Fibroblast of the conjunctiva (primary cell): ENCODE measurements at regions not wholly inside any gene's neighbourhood (a gene's known extent, or its start where the extent isn't known, plus 50 kb on each side); places are given as distances from the start of the nearest gene placed in this dataset.

Experiments used
- DNase-seq: peaks from one replicate; pipeline ENCODE4 v3.0.0-alpha.2; 2010; ENCODE audit warnings: low read depth

DNA sequence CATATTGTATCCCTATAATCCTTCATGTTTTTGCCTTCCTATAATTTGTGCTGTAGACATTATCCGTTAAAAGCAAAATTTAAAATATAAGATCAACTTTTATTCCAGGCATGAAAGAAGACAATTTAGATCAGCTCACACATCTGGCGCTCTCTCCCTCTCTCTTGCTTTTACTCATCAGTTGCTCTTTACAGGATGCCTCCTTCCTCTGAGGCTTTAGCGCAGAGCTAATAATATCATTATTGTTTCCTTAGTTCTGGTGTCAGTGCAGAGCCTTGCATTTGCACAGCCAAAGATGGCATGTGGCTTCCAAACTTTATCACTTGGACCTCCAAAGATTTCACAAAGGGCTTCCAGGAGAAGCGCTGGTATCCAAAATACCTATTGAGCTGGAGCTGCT lies 295.1 kb downstream of the FGF9 start:
- DNase-seq = no peak

DNA sequence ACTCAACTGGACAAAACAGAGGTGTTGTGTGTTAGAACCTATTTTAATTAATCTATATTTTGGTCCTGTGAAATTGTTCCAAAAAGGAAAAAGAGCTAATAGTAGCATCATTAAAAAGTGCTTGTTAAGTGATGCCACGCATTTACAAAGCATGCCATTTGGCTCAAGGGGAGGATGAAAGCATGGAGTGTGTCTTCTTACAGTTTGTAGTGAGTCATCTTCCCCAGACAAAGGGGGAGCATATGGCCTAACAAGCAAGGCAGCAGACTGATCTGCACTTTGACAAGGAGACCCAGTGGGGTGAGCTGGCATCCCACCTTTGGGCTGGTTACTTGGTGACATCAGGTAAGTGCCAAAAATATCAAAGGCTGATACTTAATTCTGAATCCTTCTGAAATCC lies 297.0 kb downstream of the FGF9 start:
- no peak for DNase-seq

DNA sequence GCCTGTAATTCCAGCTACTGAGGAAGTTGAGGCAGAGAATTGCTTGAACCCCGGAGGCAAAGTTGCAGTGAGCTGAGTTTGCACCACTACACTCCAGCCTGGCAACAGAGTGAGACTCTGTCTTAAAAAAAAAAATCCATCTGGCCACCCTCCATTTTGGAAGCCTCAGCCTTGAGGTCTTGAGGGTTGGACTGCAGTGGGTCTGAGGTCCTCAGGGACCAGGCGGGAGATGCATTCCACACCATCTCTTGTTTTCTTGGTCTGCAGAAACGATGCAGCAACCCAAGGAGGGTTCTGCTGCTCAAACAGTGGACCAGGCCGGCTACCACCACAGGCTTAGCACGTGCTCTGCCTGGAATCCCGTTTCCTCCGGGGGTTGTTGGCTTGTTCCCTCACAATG lies 299.3 kb downstream of the FGF9 start:
- DNase-seq = no peak

DNA sequence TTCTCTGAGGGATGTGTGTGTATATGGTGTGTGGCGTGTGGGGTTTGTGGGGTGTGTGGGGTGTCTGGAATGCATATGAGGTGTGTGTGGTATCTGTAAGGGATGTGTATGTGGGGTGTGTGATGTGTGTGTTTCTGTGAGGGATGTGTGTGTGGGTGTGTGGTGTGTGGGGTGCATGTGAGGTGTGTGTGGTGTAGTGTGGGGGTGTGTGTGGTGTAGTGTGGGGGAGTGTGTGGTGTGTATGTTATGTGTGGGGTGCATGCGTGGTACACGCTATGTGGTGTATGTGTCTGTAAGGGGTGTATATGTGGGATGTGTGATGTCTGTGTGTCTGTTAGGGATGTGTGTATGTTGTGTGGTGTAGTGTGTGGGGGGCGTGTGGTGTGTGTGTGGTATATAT lies 300.0 kb downstream of the FGF9 start:
- no peak for DNase-seq

DNA sequence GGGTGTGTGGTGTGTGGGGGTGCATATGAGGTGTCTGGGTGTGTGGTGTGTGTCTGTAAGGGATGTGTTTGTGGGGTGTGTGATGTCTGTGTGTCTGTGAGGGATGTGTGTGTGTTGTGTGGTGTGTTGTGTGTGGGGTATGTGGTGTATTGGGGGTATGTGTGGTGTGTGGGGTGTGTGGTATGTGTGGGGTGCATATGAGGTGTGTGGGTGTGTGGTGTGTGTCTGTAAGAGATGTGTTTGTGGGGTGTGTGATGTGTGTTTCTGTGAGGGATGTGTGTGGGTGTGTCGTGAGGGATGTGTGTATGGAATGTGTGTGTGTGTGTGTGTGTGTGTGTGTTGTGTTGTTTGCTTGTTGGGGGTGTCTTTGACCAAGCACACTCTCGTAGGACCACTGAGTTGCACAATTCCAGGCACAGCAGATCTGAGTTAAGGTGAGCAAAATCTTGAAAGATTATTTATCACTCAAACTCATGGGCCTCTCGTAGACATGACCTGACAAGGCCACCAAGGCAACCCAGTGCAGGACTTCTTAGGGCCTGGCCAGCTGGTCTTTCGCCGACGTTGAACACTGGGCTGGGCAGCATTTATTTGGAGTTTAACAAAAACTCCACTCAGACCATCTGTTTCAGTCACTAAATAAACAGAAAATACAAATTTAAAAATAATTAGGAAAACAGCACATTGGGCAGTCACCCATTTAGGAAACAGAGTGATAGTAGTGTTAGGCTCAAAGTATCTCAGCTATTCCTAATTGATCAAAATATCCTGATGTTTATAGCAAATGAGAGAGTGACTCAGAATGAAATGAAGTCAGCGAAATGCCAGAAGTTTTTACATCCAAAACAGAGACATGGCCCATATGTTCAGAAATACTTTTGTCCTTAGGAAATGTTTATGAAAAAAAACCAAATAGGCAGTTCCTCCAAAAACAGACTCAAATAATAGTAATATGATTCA lies 301.1 kb downstream of the FGF9 start:
- no peak for DNase-seq

DNA sequence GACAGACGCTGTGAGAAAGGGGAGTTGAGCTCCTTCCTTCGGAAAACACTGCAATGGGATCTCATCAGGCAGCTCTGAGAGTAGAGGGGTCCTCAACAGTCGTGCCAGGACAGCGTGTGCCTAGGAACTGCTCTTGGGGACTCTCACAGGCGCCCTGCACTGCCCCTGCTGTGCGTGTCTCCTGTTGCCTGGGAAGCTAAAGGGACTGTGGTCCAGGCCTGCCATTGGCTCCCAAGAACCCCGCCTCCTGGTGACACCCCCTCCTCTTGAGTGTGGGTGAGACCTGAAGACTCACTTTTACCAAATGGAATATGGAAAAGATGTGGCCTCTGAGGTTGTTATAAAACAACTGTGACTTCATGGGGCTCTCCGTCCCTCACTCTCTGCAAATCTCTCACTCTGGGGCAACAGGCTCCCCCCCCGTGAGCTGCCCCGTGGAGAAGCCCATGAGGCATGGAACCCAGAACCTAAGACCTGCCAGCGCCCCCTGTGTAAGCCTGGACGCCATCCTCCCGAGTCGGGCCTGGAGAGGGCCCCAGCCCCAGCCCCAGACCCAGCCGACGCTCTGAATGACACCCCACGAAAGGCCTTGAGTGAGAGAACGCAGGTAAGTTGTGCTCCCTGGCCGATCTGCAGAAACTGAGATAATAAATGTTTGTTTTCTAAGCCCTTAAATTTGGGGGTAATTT lies 302.7 kb downstream of the FGF9 start:
- no peak for DNase-seq

DNA sequence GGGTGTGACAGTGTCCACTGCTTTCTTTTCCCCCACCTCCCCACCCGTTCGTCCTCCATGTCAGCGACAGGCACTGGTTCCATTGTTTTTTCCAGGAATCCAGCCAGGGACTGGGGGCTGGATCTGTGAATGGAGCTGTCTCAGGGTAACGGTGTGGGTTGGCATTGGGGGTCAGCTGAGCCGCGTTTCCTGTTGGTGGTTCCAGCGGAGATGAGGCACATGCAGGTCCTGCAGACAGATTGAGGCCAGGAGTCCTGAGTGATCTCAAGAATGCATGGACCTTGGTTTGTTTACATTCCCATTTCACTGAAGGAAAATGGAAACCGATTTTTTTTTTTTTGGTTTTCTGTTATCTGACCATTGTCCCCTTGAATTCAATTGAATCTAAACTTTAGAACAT lies 303.9 kb downstream of the FGF9 start:
- DNase-seq = no peak

DNA sequence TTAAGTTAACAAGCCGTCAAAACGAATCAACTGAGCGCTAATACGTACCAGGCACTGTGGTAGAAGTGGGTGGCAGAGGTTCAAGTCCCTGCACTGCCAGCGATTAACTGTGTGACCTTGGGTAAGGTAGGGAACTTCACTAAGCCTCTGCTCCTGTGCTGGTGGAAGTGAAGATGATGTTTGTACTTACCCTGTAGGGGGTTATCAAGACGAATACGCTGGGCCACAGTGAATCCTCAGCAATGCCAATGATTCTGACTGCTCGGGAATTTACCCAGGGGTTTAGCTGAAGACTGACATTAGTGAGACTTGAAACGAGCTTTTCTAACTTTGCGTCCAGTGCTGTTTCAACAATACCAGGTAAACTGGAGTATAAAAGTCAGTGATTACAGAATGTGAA lies 305.3 kb downstream of the FGF9 start:
- no peak for DNase-seq

DNA sequence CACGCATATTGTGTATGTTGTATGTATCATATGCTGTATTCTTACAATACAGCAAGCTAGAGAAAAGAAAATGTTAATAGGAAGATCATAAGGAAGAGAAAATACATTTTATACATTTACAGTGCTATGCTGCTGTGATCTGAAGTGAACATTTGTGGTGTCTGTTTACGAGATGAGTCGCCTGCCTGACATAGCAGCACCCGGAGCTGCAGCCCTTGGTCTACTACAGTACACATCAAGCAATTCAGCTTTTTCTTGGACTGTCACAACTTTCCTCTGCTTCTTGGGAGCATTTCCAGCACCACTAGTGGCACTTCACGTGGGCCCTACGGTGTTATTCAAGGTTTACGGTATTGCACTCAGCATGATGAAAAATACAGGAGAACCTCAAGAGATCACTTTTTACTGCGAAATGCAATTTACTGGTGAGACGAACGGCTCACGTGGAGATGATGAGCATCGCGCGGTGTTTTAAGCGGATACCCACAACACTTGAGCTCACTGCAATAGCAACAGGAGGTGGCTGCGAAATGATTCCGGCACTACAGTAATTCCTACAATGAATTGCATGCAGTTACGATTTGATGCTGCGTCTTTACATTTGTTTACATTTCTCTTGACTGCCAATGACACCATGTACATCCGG lies 308.4 kb downstream of the FGF9 start:
- DNase-seq = no peak

DNA sequence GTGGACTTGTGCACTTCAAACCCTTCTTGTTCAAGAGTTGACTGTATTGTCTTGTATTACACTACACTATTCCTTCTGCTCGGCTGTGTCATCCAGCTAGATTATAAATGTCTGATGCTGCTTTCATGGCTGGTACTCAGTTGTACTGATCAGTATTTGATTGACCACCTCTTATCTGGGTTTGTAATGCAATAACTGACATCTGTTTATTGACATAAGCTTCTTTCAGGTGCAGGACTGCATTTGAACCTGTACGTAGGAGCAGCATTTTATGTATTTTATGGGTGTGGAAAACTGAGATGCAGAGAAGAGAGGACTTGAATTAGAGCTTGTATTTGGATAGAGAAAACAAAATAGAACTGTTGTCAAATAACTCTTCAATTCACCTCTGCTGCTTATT lies 309.2 kb downstream of the FGF9 start:
- DNase-seq = no peak

DNA sequence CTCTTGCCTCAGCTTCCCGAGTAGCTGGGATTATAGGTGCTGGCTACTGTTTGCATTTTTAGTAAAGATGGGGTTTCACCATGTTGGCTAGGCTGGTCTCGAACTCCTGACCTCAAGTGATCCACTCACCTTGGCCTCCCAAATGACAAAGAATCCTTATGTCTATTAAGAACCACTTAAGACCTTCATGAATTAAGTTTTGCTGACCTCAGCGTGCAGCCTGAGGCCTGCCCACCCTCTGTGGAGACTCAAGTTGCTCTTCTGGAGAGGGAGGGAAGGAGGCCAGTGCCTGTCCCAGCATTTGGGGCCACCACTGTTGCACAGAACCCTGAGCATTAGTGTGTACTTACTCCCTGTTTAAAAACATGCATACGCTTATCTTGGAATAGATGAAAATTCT lies 313.3 kb downstream of the FGF9 start:
- DNase-seq = no peak

DNA sequence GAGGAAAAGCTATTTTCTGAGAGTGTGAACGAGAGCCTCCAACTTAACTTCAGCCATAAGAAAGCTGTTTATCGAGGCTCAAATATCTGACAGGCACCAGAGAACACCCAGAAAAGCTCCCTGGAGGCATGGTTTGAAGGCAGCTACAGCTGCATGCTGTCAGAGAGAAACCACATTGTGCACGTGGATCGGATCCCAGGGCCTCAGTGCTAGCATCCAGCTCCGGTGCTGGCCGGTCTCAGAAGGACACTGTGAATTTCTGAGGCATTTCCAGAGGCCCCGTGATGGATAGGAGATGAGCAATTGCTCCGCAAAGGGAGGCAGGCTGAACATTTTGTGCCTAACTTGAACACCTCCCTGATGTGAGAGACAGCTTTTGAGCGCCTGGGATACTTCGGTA lies 315.7 kb downstream of the FGF9 start:
- no peak for DNase-seq

DNA sequence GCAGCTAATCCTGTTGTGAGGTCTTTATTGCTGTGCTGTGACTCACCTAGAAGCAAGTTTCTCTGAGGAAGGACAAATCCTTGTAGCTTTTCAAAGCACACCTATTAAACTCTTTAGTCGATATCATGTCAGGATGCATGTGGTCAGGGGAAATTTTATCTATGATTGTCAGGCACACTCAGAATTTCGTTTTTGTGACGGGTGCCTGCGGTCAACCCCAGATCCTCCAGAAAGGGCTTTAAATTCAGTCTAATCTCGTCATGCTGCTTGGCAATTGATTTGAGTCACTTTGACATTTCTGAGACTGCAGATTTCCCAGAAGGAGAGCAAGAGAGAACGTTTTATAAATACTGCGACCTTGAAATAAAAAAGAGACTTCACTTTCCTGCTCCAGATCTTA lies 316.9 kb downstream of the FGF9 start:
- no peak for DNase-seq

DNA sequence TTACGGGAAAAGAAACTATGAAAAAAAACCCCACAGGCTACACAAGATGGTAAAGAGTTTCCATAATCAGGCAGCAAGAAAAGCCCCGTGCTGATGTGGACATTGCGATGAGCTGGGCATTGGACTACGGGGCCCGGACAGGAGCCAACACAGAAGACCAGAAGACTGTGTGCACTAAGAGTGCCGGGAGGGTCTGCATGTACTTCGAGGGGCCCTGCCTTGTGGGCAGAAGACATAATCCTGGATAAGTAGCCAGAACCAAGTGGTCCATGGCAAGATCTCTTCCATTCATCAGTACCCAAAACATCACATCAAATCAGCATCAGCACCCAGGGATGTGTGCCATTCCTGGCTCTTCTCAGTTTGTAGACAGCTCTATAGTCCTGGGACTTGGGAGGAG lies 317.8 kb downstream of the FGF9 start:
- no peak for DNase-seq

DNA sequence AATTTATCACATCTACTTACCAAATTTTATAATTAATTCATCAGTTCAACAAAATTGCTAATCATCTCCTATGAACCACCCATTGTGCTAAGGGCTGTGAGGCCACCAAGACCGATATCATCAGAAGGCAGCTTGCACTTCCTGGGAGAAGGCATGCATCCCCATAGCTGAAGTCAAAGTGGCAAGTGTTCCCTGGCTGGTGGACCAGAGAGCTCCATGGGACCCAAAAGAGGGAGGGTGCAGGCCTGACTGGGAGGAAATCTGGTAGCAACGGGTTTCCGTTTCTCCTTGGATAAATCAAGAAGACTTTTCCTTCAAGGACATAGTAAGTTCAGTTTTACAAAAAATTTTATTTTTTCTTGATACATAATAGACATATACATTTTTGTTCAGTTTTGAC lies 325.2 kb downstream of the FGF9 start:
- no peak for DNase-seq

DNA sequence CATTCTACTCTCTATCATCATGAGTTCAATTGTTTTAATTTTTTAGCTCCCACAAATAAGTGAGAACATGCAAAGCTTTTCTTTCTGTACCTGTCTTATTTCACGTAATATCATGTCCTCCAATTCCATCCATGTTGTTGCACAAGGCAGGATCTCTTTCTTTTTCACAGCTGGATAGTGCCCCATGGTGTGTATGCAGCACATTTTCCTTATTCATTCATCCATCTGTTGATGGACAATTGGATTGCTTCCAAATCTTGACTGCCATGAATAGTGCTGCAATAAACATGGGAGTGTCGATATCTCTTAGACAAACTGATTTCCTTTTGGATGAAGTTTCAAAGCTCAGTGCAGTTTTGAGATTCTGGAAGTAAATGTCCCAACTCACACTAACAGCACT lies 326.9 kb downstream of the FGF9 start:
- DNase-seq = no peak

DNA sequence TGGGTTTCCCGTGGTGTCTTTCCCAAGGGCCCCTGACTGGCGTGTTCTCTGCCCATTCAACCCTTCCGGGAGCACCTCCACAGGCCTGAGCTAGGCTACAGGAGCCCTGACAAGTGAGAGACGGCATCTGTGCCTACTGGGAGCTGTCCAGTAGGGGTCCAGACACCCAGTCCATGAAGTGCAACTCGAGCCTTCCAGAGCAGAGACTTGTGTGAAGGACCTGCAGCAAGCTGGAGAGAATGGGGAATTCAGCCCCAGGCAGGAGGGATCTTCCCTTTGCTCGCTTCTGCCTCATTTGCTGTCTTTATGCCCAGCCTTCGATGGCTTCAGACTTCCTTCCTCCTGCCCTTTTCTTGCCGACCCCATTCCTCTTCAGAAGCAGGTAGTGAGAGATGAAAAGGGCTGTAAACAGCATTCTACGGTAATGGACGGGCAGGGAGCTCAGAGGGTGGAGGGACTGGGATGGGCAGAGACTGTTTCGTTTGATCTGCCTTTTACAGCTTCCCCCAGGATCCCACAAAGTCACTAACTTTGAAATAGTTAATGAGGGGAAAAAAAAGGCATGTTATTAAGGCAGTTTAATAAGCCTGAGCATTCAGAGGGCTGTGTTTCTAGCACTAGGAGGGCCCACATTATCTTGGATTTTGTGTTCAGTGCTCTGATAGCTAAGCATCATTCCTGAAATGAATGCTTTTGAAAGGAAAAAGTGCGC lies 327.6 kb downstream of the FGF9 start:
- no peak for DNase-seq

DNA sequence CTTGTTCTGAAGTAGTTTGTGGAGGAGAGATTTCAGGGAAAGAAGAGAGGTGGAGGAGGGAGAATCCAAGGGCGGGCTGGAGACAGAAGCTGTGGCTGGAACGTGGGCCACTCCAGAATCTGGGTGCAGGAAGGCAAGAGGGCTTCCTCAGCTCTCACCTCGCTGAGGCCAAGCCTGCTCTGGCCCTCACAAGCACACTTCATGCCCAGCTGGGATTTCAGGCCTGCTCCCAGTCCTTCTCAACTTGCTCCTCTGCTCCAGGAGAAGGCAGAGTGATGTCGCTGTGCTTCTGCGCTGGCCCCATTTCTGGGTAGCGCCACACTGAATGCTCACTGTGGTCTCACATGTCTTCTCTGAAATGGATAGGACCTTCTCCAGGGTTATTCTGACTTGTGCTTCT lies 328.8 kb downstream of the FGF9 start:
- no peak for DNase-seq

DNA sequence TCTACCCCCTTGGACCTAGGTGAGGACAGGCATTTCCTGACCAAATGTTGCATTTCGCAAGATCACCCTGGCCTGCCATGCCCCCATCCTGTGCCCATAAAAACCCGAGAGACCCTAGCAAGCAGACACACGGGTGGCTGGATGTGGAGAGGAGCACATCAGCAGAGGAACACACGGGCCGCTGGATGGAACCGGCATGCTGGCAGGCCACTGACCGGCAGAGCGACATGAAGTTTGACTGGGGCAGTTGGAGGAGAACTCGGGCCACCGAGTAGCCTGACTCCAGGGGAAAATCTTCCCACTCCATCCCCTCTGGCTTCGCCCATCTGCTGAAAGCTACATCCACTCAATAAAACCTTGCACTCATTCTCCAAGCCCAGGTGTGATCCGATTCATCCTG lies 329.3 kb downstream of the FGF9 start:
- DNase-seq = no peak

DNA sequence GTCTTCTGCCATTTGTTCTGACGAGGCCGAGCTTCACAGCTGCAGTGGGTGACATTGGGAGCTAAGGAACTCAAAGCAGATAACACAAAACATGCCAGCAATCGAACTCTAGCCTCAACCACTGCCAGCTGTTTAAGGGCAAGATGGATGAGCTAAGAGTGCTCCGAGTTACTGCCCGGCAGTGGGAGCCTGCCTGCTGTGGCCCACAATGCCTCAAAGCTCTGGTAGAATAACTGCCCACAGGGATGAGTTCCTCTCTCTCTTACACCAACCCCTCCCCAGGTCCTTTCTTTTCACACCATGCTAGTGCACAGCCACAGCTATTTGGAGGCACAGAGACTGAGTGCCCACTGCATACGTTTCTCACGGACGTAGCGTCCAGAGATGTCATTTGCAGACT lies 330.5 kb downstream of the FGF9 start:
- no peak for DNase-seq

DNA sequence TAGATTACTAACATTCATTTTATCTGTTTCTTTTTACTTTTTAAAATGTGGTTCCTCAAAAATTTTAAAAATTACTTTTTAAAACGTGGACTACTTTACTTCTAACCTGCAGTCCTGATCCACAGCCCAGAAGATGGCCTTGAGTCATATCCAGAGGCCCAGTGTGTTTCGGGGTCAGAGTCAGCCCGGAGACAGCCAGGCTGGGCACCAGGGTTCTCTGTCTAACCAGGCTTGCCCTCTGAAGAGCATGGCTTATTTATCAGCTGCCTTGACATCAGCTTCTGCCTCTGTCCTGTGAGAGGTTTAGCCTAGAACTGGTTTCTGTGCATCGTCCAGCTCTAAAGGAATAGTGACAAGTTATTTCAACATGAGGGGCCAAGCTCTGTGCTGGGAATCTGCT lies 332.0 kb downstream of the FGF9 start:
- no peak for DNase-seq

DNA sequence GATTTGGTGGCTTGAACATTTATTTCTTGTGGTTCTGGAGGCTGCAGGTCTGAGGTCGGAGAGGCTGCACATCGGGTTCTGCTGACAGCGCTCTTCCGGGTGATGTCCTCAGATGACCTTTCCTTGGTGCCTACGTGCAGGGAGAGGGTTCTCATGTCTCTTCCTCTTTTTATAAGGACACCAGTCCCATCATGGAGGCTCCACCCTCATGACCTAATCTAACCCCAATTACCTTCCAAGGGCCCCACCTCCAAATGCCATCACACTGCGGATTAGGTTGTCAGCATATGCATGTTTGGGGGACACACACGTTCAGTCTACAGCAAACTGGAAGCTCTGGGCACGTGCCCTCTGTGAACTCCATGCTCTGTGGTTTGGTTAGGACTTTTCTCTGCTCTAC lies 338.6 kb downstream of the FGF9 start:
- DNase-seq = no peak

DNA sequence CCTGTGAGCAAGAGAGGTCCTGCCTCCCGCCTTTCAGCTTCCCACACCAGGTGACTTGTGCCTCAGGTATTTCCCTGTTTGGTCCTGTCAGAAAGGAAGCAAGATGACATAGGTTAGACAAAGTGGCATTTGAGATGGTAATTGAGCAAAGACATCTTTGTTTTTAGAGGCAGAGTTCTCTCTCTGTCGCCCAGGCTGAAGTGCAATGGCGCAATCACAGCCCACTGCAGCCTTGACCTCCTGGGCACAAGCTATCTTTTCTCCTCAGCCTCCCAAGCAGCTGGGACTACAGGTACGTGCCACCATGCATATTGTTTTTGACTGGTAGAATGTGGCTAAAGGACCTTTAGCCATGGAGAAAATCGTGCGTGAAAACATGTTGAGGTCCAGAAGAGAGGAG lies 339.1 kb downstream of the FGF9 start:
- DNase-seq = no peak
